ENCODE measurements at regions not wholly inside any gene's neighbourhood (a gene's known extent, or its start where the extent isn't known, plus 50 kb on each side); places are given as distances from the start of the nearest gene placed in this dataset.

DNA sequence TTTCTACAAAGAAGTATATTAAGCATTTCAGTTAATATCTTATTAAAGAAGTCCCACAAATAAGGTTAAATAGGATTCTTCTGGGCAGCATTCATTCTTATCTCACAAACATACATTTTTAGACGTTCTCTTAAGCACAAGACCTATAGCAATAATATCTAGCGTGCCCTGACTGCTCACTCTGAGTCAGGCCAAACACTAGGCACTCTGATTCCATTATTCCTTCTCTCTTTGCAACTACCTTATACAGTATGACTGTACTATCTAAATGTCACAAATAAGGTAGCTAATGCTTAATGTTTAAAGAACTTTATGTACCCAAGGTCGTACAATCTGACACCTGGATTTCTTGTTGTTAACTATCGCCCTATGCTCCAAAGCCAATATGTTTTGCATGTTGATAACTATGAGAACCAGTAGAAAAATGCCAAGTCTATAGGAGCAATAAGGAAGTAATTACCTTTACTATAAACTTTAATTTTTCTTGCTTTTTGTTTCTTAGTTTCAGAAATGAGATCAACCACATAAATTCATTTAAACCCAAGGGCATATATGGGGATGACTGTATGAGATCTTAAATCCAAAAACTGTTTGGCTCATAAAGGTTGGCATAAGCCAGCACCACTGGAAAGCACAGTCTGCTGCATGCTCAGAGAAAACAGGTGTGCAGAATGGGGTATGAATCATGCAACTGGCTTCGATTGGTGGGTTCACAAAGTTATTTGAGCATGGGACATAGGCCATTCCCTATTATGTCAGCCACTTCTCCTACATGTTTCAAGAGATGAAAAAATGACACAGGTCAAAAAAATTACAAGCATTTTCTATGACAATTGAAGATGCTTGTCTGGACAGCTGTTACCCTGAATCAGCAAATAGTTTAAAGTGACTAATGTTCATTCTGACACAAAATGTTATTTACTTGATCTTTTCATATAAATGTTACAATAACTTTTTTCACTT lies 352.0 kb downstream of the IRS1 start:
- Mint-ChIP-seq H3K4me1 (ENCODE audit: low read depth) (no peaks in the 10 kb centered on the region), H3K27ac (no peak overlapping the region), H3K9me3 (peaks cover 4% of the 10 kb centered on the region), H3K27me3 (peaks cover 2% of the 10 kb centered on the region), H3K36me3 (ENCODE audit: low read depth) (no peaks in the 10 kb centered on the region), H3K4me3 (no peak overlapping the region)
- intact Hi-C loops (cut with micrococcal nuclease) = no loop called here
- ATAC-seq (no peak), DNase-seq (no peak)
- ChIA-PET POLR2A (no interaction called here), CTCF (interaction anchor here (0.6 to 1.3 kb wide), 3 partner anchors 13 to 70 kb away, joined by 3 read pairs; no protein-coding TSS in a partner anchor)
- TF ChIP-seq, protein P1, sequence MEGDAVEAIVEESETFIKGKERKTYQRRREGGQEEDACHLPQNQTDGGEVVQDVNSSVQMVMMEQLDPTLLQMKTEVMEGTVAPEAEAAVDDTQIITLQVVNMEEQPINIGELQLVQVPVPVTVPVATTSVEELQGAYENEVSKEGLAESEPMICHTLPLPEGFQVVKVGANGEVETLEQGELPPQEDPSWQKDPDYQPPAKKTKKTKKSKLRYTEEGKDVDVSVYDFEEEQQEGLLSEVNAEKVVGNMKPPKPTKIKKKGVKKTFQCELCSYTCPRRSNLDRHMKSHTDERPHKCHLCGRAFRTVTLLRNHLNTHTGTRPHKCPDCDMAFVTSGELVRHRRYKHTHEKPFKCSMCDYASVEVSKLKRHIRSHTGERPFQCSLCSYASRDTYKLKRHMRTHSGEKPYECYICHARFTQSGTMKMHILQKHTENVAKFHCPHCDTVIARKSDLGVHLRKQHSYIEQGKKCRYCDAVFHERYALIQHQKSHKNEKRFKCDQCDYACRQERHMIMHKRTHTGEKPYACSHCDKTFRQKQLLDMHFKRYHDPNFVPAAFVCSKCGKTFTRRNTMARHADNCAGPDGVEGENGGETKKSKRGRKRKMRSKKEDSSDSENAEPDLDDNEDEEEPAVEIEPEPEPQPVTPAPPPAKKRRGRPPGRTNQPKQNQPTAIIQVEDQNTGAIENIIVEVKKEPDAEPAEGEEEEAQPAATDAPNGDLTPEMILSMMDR (IDR thresholded peaks at IDR 0.05) = no peak

DNA sequence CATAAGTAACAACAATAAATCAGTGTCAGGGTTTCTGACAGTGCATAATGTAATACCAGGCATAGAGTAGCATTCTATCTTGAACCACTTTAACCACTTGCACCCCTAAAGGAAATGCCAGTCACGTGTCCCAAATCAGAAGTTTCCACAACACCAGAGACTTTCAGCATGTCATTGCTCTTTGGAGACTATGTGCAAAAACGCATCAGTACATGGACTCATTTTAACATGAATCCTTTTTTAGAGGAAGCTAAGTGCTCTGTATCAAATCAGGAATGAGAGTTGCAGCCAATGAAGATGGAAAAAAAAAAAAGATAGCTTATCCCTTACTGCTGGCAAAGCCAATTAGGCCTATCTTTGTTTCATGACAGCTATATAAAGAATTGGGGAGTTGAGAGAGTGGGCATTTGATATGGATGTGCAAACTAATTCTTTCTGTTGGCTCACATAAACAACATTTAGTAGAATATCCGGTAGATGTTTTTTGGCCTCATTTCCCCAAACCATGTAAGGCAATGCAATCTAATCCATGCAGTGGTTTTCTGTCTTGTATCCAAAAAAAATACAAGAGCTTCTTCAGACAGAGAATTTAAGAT lies 353.1 kb downstream of the IRS1 start:
- TF ChIP-seq, protein P1 (IDR thresholded peaks at IDR 0.05) = no peak
- no peaks in the 10 kb centered on the region for H3K4me1 Mint-ChIP-seq (ENCODE audit: low read depth)
- H3K36me3 Mint-ChIP-seq (ENCODE audit: low read depth) = no peaks in the 10 kb centered on the region
- ChIA-PET CTCF (interaction anchor here (0.6 to 1.3 kb wide), 2 partner anchors 12 to 29 kb away, joined by 3 read pairs; no protein-coding TSS in a partner anchor), POLR2A (no interaction called here)
- peaks cover 3% of the 10 kb centered on the region for H3K27me3 Mint-ChIP-seq
- ATAC-seq (no peak), DNase-seq (no peak)
- no peaks in the 10 kb centered on the region for H3K9me3 Mint-ChIP-seq
- intact Hi-C loops (cut with micrococcal nuclease) = no loop called here
- H3K27ac Mint-ChIP-seq = no peak overlapping the region
- no peak overlapping the region for H3K4me3 Mint-ChIP-seq

DNA sequence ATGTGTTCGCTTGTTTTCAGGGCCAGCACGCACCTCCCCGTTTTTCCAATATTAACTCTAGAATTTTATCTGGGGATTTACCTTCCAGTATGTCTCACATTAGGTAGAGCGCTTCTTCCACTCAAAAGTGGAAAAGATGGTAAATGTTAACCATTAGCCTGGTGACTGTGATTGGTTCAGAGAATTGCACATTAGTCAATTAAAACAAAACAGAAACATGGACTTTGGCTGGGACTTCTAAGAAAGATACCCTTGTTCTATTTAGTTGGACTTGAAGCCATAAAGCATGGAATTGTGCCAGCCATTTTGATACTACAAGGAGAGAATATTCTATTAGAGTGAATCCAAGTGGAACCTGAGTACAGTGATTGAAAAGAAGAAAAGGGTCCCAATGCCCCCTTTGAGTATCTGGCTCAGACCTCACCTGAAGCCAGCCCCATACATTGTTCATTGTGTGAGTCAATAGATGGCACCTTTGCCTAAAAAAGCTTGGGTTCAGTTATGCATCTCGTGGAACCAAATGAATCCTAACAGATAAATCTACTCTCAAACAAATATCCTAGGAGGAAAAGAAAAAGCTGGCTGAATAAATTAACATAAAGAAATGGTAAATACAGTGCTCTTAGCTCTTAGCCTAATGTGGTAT lies 354.3 kb downstream of the IRS1 start:
- Mint-ChIP-seq H3K27ac (no peak overlapping the region), H3K4me3 (no peak overlapping the region), H3K9me3 (no peaks in the 10 kb centered on the region), H3K27me3 (peaks cover 5% of the 10 kb centered on the region), H3K36me3 (ENCODE audit: low read depth) (no peaks in the 10 kb centered on the region), H3K4me1 (ENCODE audit: low read depth) (no peaks in the 10 kb centered on the region)
- intact Hi-C loops (cut with micrococcal nuclease) = no loop called here
- ATAC-seq (no peak), DNase-seq (no peak)
- ChIA-PET CTCF (no interaction called here), POLR2A (no interaction called here)
- TF ChIP-seq, protein P1 (IDR thresholded peaks at IDR 0.05) = no peak

DNA sequence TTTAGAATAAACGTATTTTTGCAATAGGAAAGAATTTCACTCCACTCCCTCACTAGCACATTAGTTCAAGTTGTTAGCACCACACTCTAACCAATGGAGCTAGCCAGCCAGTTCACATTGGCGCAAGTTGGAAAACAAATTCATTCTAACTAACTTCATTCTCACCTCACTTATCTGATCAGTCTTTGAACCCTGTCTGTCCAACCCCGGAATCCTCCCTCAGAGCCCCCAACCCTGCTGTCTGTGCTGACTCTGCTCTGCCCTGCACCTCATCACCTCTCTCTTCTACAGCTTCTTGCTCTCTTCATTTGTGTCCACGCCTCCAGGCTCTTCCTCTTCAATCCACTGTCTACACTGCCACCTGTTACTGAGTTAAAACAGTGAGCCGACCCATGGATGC lies 356.5 kb downstream of the IRS1 start:
- ChIA-PET CTCF (no interaction called here), POLR2A (no interaction called here)
- TF ChIP-seq, protein P1 (IDR thresholded peaks at IDR 0.05) = no peak
- Mint-ChIP-seq H3K27me3 (peaks cover 10% of the 10 kb centered on the region), H3K4me1 (ENCODE audit: low read depth) (no peaks in the 10 kb centered on the region), H3K27ac (no peak overlapping the region), H3K36me3 (ENCODE audit: low read depth) (no peaks in the 10 kb centered on the region), H3K4me3 (no peak overlapping the region), H3K9me3 (no peaks in the 10 kb centered on the region)
- no peak for ATAC-seq
- DNase-seq = no peak
- intact Hi-C loops (cut with micrococcal nuclease) = no loop called here
